OCI-LY3 (cell line): ENCODE measurements at regions not wholly inside any gene's neighbourhood (a gene's known extent, or its start where the extent isn't known, plus 50 kb on each side); places are given as distances from the start of the nearest gene placed in this dataset.

ENCODE experiments used
- CTCF ChIP-seq: fragments of 200-600, 300-600 bp; sonication (generic); IDR thresholded peaks from 2 replicates; pipeline ENCODE4 v1.5.1; 2014; ENCODE audit warnings: antibody characterized with exemption, low read length, low read depth
- EZH2phosphoT487 ChIP-seq: fragments of 200-600 bp; shearing (Covaris generic); IDR thresholded peaks from 2 replicates; pipeline ENCODE4 v1.6.1; 2018; ENCODE audit warnings: antibody characterized with exemption, mixed run types, low read depth

GRCh38 chr6:82442061-82442719, 78.6 kb downstream of the TPBG start:
- TF ChIP-seq CTCF (no peak), EZH2phosphoT487 (no peak)
